HCT116 (cell line): ENCODE measurements at regions not wholly inside any gene's neighbourhood (a gene's known extent, or its start where the extent isn't known, plus 50 kb on each side); places are given as distances from the start of the nearest gene placed in this dataset.

Experiments used
- ATAC-seq: fragments of 200-7000 bp; cut with Tn5 transposase; 2 replicates; pipeline ENCODE4 v1.9.1; 2020; ENCODE audit warnings: mild to moderate bottlenecking, moderate library complexity
- BruUV-seq: library from RNA; stranded (reverse); fragments of 400-500 nt; replicated peaks from 2 replicates; lab custom pipeline; 2021; lab: Mats Ljungman, UMichigan
- CTCF ChIA-PET: fragments of 300-600 bp; sonication (Branson Sonifier 250); formaldehyde crosslinking; loops from one replicate; lab custom pipeline; 2021; ENCODE audit warnings: antibody characterized with exemption; lab: Charles Lee
- POLR2A ChIA-PET: fragments of 300-600, 350-600 bp; sonication (Branson Sonifier 250); formaldehyde crosslinking; loops from one replicate; lab custom pipeline; 2021; ENCODE audit warnings: antibody characterized with exemption; lab: Charles Lee
- RAD21 ChIA-PET, 2 experiments: fragments of 300-600 bp; sonication (Branson Sonifier 250); formaldehyde crosslinking; loops; one replicate each; lab custom pipeline; 2023; ENCODE audit warnings: low total read pairs in 2 of 2; ENCODE audit not compliant: uncharacterized antibody in 2 of 2, unreplicated experiment in 2 of 2, low non-redundant PET in 1 of 2; lab: Charles Lee
- DNase-seq: peaks from one replicate; pipeline ENCODE4 v3.0.0-alpha.2; 2010; ENCODE audit warnings: low read depth, low spot score
- H2AFZ ChIP-seq: fragments of 200-600 bp; shearing (Covaris generic), sonication (generic); 2 replicates; pipeline ENCODE4 v1.6.1; 2017; ENCODE audit warnings: low read depth, mixed run types, mixed read lengths, antibody characterized with exemption, low read length; ENCODE audit not compliant: poor library complexity, severe bottlenecking
- H3K27ac ChIP-seq: 2 replicates; pipeline ENCODE4 v1.5.1; 2012; ENCODE audit warnings: low read depth, low read length
- H3K27me3 ChIP-seq: fragments of 200-600 bp; sonication (generic); 2 replicates; pipeline ENCODE4 v1.6.1; 2016; ENCODE audit warnings: mixed run types, low read length, mixed read lengths; ENCODE audit not compliant: insufficient read depth
- H3K36me3 ChIP-seq, 2 experiments: fragments of 200-500 bp in 1 of 2; fragments of 200-600 bp in 1 of 2; sonication (Bioruptor generic) in 1 of 2; sonication (generic) in 1 of 2; 2 replicates each; pipeline versions ENCODE4 v1.5.1 to v1.6.1; 2014 to 2016; ENCODE audit warnings: low read length in 2 of 2, inconsistent platforms in 1 of 2, mixed read lengths in 1 of 2, mixed run types in 1 of 2; ENCODE audit not compliant: insufficient read depth in 2 of 2, control insufficient read depth in 1 of 2
- H3K4me1 ChIP-seq, 2 experiments: fragments of 200-600 bp in 1 of 2; sonication (generic) in 1 of 2; 2 replicates each; pipeline versions ENCODE4 v1.5.1 to v1.6.1; 2012 to 2017; ENCODE audit warnings: low read length in 2 of 2, inconsistent platforms in 1 of 2, mild to moderate bottlenecking in 1 of 2, mixed read lengths in 1 of 2, mixed run types in 1 of 2, moderate library complexity in 1 of 2; ENCODE audit not compliant: insufficient read depth in 2 of 2, control insufficient read depth in 1 of 2
- H3K4me2 ChIP-seq: fragments of 200-600 bp; sonication (generic); 2 replicates; pipeline ENCODE4 v1.6.1; 2017; ENCODE audit warnings: mixed run types, low read length, mixed read lengths
- H3K4me3 ChIP-seq, 2 experiments: fragments of 200-600 bp in 1 of 2; sonication (generic) in 1 of 2; replicated peaks in 1 of 2; 2 replicates each; pipeline ENCODE4 v1.5.1; 2011 to 2016; ENCODE audit warnings: low read length in 2 of 2, control low read depth in 1 of 2, low read depth in 1 of 2, mild to moderate bottlenecking in 1 of 2, mixed read lengths in 1 of 2, mixed run types in 1 of 2
- H3K79me2 ChIP-seq: fragments of 200-600 bp; sonication (generic); 2 replicates; pipeline ENCODE4 v1.6.1; 2017; ENCODE audit warnings: mild to moderate bottlenecking, mixed run types, low read length, moderate library complexity, mixed read lengths; ENCODE audit not compliant: insufficient read depth
- H3K9ac ChIP-seq: fragments of 200-600 bp; sonication (generic); 2 replicates; pipeline ENCODE4 v1.6.1; 2016; ENCODE audit warnings: low read length, mixed read lengths
- H3K9me2 ChIP-seq: fragments of 200-600 bp; sonication (generic), shearing (Covaris generic); 2 replicates; pipeline ENCODE4 v1.6.1; 2017; ENCODE audit warnings: mixed run types, mild to moderate bottlenecking, moderate library complexity; ENCODE audit not compliant: insufficient read depth
- H3K9me3 ChIP-seq, 2 experiments: fragments of 200-500 bp in 1 of 2; fragments of 200-600 bp in 1 of 2; sonication (Bioruptor generic) in 1 of 2; sonication (generic) in 1 of 2; 2 replicates each; pipeline ENCODE4 v1.6.1; 2014 to 2017; ENCODE audit warnings: low read length in 2 of 2, mixed read lengths in 2 of 2, inconsistent platforms in 1 of 2, low read depth in 1 of 2, mild to moderate bottlenecking in 1 of 2, mixed run types in 1 of 2, moderate library complexity in 1 of 2; ENCODE audit not compliant: control insufficient read depth in 1 of 2, insufficient read depth in 1 of 2
- H4K20me1 ChIP-seq: fragments of 200-600 bp; sonication (generic), shearing (Covaris generic); 2 replicates; pipeline ENCODE4 v1.6.1; 2017; ENCODE audit warnings: mixed run types, mild to moderate bottlenecking, moderate library complexity; ENCODE audit not compliant: insufficient read depth
- CTCF ChIP-seq, 3 experiments: fragments of 200-600 bp in 1 of 3; sonication (generic) in 1 of 3; IDR thresholded peaks in 2 of 3; conservative IDR thresholded peaks in 1 of 3; 2 replicates each; pipeline ENCODE4 v1.5.1; 2012 to 2017; ENCODE audit warnings: low read depth in 2 of 3, low read length in 2 of 3, antibody characterized with exemption in 1 of 3, borderline replicate concordance in 1 of 3, control low read depth in 1 of 3, mild to moderate bottlenecking in 1 of 3, mixed read lengths in 1 of 3, mixed run types in 1 of 3, moderate library complexity in 1 of 3; ENCODE audit not compliant: insufficient read depth in 1 of 3
- FOSL1 ChIP-seq: IDR thresholded peaks from 2 replicates; pipeline ENCODE4 v1.6.1; 2012; ENCODE audit warnings: low read depth
- POLR2A ChIP-seq: IDR thresholded peaks from 2 replicates; pipeline ENCODE4 v1.7.0; 2011; ENCODE audit warnings: borderline replicate concordance; ENCODE audit not compliant: insufficient read depth, insufficient read length; ENCODE audit errors: extremely low read depth
- RAD21 ChIP-seq: IDR thresholded peaks from 2 replicates; pipeline ENCODE4 v1.6.1; 2012; ENCODE audit warnings: low read depth, mild to moderate bottlenecking
- SRF ChIP-seq: IDR thresholded peaks from 2 replicates; pipeline ENCODE4 v1.6.1; 2012; ENCODE audit warnings: low read depth
- ZFX ChIP-seq: fragments of 450-650 bp; IDR thresholded peaks from 2 replicates; pipeline ENCODE4 v1.6.1; 2017
- ZNF274 ChIP-seq: fragments of 200-500 bp; sonication (Bioruptor generic); IDR thresholded peaks from 2 replicates; pipeline ENCODE4 v1.6.1; 2014; ENCODE audit warnings: mild to moderate bottlenecking, low read depth, low read length, inconsistent platforms
- intact Hi-C: fragments of 100-400 bp; cut with micrococcal nuclease; formaldehyde crosslinking; loops from 2 replicates; pipeline ENCODE4 v1.10.0; 2022

GRCh38 chr12:44930972-44931600, 55.0 kb upstream of the NELL2 start:
- RAD21 ChIA-PET, result interaction anchor here (1.0 to 1.3 kb wide), 3 partner anchors 916 to 931 kb away, joined by 3 to 4 read pairs (median 4); no protein-coding TSS in a partner anchor
- Histone ChIP-seq H3K4me1 (no peaks in the 10 kb centered on the region), H3K4me2 (no peak overlapping the region), H3K27ac (no peak overlapping the region), H3K79me2 (no peaks in the 10 kb centered on the region), H3K4me3 (no peak overlapping the region)
- CTCF ChIA-PET, result interaction anchor here (0.6 to 1.9 kb wide), 17 partner anchors 8 to 1049 kb away, joined by 3 to 35 read pairs (median 5); no protein-coding TSS in a partner anchor
- intact Hi-C loops, result loop anchor here (1.0 to 10.0 kb wide), 6 partner anchors 156 to 974 kb away; no protein-coding TSS in a partner anchor
- no TSS peak for BruUV-seq
- peak; percentile 72 for ATAC-seq
- TF ChIP-seq RAD21 (peak; percentile 73), CTCF (IDR thresholded peaks at IDR 0.05 in 2 of 3, conservative IDR thresholded peaks at IDR 0.05 in 1 of 3; ENCODE audit: borderline replicate concordance in 1 of 3, insufficient read depth in 1 of 3, low read depth in 2 of 3, low read length in 2 of 3) (peak; percentile 24 to 71 (median 62); a peak in 4 of 6 replicates), ZNF274 (no peak), ZFX (no peak), FOSL1 (peak; percentile 22; the same call in 1 of the 2 replicates), SRF (no peak), POLR2A (no peak)
- TF ChIP-seq, all 23 proteins: peak for 3
- DNase-seq, result peak; percentile 40
- no peak overlapping the region for H3K9ac ChIP-seq
- no peaks in the 10 kb centered on the region for H3K9me3 ChIP-seq
- POLR2A ChIA-PET, result no interaction called here
- H4K20me1 ChIP-seq, result no peaks in the 10 kb centered on the region
- no peaks in the 10 kb centered on the region for H3K27me3 ChIP-seq
- no peaks in the 10 kb centered on the region for H3K36me3 ChIP-seq
- no peak overlapping the region for H2AFZ ChIP-seq
- no peaks in the 10 kb centered on the region for H3K9me2 ChIP-seq
